H9 (cell line): ENCODE measurements at regions not wholly inside any gene's neighbourhood (a gene's known extent, or its start where the extent isn't known, plus 50 kb on each side); places are given as distances from the start of the nearest gene placed in this dataset.

Experiments
- DNase-seq: peaks from one replicate; pipeline ENCODE4 v3.0.0-alpha.2; 2017
- H2AFZ ChIP-seq: one replicate; pipeline ENCODE4 v1.6.1; 2013; ENCODE audit warnings: mild to moderate bottlenecking, low read length, control low read depth, moderate library complexity
- H2AK5ac ChIP-seq: 2 replicates; pipeline ENCODE4 v1.6.1; 2013; ENCODE audit warnings: low read length, control low read depth, mixed read lengths; ENCODE audit not compliant: insufficient read length
- H2BK120ac ChIP-seq: one replicate; pipeline ENCODE4 v1.6.1; 2013; ENCODE audit warnings: low read depth, mild to moderate bottlenecking, low read length, control low read depth, inconsistent platforms; ENCODE audit not compliant: poor library complexity, severe bottlenecking
- H2BK12ac ChIP-seq: 2 replicates; pipeline ENCODE4 v1.6.1; 2013; ENCODE audit warnings: low read length, control low read depth, mixed read lengths, low read depth; ENCODE audit not compliant: insufficient read length
- H2BK15ac ChIP-seq: 2 replicates; pipeline ENCODE4 v1.6.1; 2013; ENCODE audit warnings: low read depth, low read length, control low read depth
- H2BK20ac ChIP-seq: one replicate; pipeline ENCODE4 v1.6.1; 2013; ENCODE audit warnings: low read depth, mild to moderate bottlenecking, low read length, control low read depth, inconsistent platforms; ENCODE audit not compliant: poor library complexity, severe bottlenecking
- H2BK5ac ChIP-seq: 2 replicates; pipeline ENCODE4 v1.6.1; 2013; ENCODE audit warnings: low read length, control low read depth, mixed read lengths; ENCODE audit not compliant: insufficient read length
- H3K14ac ChIP-seq: 2 replicates; pipeline ENCODE4 v1.6.1; 2013; ENCODE audit warnings: low read length, control low read depth; ENCODE audit not compliant: insufficient read depth
- H3K18ac ChIP-seq: 2 replicates; pipeline ENCODE4 v1.6.1; 2013; ENCODE audit warnings: low read depth, mild to moderate bottlenecking, mixed read lengths, low read length, control low read depth; ENCODE audit not compliant: insufficient read length
- H3K23ac ChIP-seq: 2 replicates; pipeline ENCODE4 v1.6.1; 2013; ENCODE audit warnings: low read length, control low read depth, mixed read lengths, low read depth; ENCODE audit not compliant: insufficient read length
- H3K23me2 ChIP-seq: 2 replicates; pipeline ENCODE4 v1.6.1; 2013; ENCODE audit warnings: low read depth, mild to moderate bottlenecking, mixed read lengths, low read length, control low read depth; ENCODE audit not compliant: insufficient read length, poor library complexity, severe bottlenecking
- H3K27ac ChIP-seq: 2 replicates; pipeline ENCODE4 v1.5.1; 2013; ENCODE audit warnings: low read length, control low read depth, mixed read lengths, low read depth; ENCODE audit not compliant: insufficient read length
- H3K27me3 ChIP-seq: 2 replicates; pipeline ENCODE4 v1.6.1; 2013; ENCODE audit warnings: low read length, control low read depth, inconsistent platforms; ENCODE audit not compliant: insufficient read depth
- H3K4ac ChIP-seq: 2 replicates; pipeline ENCODE4 v1.6.1; 2013; ENCODE audit warnings: low read depth, mild to moderate bottlenecking, control low read depth, inconsistent platforms, low read length, moderate library complexity
- H3K4me1 ChIP-seq: 2 replicates; pipeline ENCODE4 v1.6.1; 2013; ENCODE audit warnings: low read length, control low read depth, inconsistent platforms; ENCODE audit not compliant: insufficient read depth
- H3K4me2 ChIP-seq: 2 replicates; pipeline ENCODE4 v1.6.1; 2013; ENCODE audit warnings: low read length, control low read depth, mixed read lengths; ENCODE audit not compliant: insufficient read length, insufficient read depth
- H3K56ac ChIP-seq: 2 replicates; pipeline ENCODE4 v1.6.1; 2013; ENCODE audit warnings: low read depth, mild to moderate bottlenecking, mixed read lengths, low read length, control low read depth; ENCODE audit not compliant: insufficient read length
- H3K79me1 ChIP-seq: 2 replicates; pipeline ENCODE4 v1.6.1; 2013; ENCODE audit warnings: low read depth, mild to moderate bottlenecking, moderate library complexity, low read length, control low read depth, inconsistent platforms; ENCODE audit not compliant: insufficient read depth, poor library complexity, severe bottlenecking
- H3K79me2 ChIP-seq: 2 replicates; pipeline ENCODE4 v1.6.1; 2013; ENCODE audit warnings: low read length, control low read depth, inconsistent platforms; ENCODE audit not compliant: insufficient read depth
- H3K9ac ChIP-seq: 2 replicates; pipeline ENCODE4 v1.6.1; 2013; ENCODE audit warnings: low read length, control low read depth, mixed read lengths; ENCODE audit not compliant: insufficient read length; ENCODE audit errors: extremely low read depth
- H3K9me3 ChIP-seq: one replicate; pipeline ENCODE4 v1.6.1; 2013; ENCODE audit warnings: low read depth, low read length, inconsistent platforms; ENCODE audit not compliant: control insufficient read depth
- H3T11ph ChIP-seq: one replicate; pipeline ENCODE4 v1.6.1; 2013; ENCODE audit warnings: mild to moderate bottlenecking, low read length, control low read depth, inconsistent platforms
- H4K20me1 ChIP-seq: one replicate; pipeline ENCODE4 v1.6.1; 2013; ENCODE audit not compliant: control insufficient read depth, insufficient read length, insufficient read depth
- H4K5ac ChIP-seq: 2 replicates; pipeline ENCODE4 v1.6.1; 2013; ENCODE audit warnings: low read depth, mild to moderate bottlenecking, mixed read lengths, low read length, control low read depth; ENCODE audit not compliant: insufficient read length
- H4K8ac ChIP-seq: replicated peaks from 2 replicates; pipeline ENCODE4 v1.6.1; 2013; ENCODE audit warnings: low read length, control low read depth, mixed read lengths, low read depth; ENCODE audit not compliant: insufficient read length
- H4K91ac ChIP-seq: 2 replicates; pipeline ENCODE4 v1.6.1; 2013; ENCODE audit warnings: low read depth, mild to moderate bottlenecking, moderate library complexity, mixed read lengths, low read length, control low read depth; ENCODE audit not compliant: insufficient read length
- H3K27ac Mint-ChIP-seq, 3 experiments: 2 replicates in 2 of 3; 3 replicates in 1 of 3; pipeline ENCODE4 v1.8.0; 2020 to 2021; ENCODE audit warnings: mixed read lengths in 3 of 3, mild to moderate bottlenecking in 1 of 3, moderate library complexity in 1 of 3
- H3K27me3 Mint-ChIP-seq: 2 replicates; pipeline ENCODE4 v1.8.0; 2021; ENCODE audit warnings: low read depth, mild to moderate bottlenecking, moderate library complexity, mixed read lengths
- H3K36me3 Mint-ChIP-seq, 3 experiments: 2 replicates in 2 of 3; 3 replicates in 1 of 3; pipeline ENCODE4 v1.8.0; 2020 to 2021; ENCODE audit warnings: low read depth in 3 of 3, mixed read lengths in 3 of 3; ENCODE audit not compliant: insufficient read depth in 1 of 3
- H3K4me1 Mint-ChIP-seq, 2 experiments: 2 replicates each; pipeline ENCODE4 v1.8.0; 2020; ENCODE audit warnings: mixed read lengths in 2 of 2
- H3K4me3 Mint-ChIP-seq, 2 experiments: 2 replicates in 1 of 2; 3 replicates in 1 of 2; pipeline ENCODE4 v1.8.0; 2020 to 2021; ENCODE audit warnings: mild to moderate bottlenecking in 2 of 2, mixed read lengths in 2 of 2, moderate library complexity in 1 of 2
- H3K9me3 Mint-ChIP-seq, 2 experiments: 2 replicates in 1 of 2; 3 replicates in 1 of 2; pipeline ENCODE4 v1.8.0; 2020; ENCODE audit warnings: mild to moderate bottlenecking in 2 of 2, mixed read lengths in 2 of 2, moderate library complexity in 1 of 2
- WGBS: extraction: QIAGEN DNeasy Blood & Tissue Kit; methylation state at CpG from one replicate; pipeline ENCODE4 v1.1.7; 2013; ENCODE audit warnings: missing lambda C conversion rate, low lambda C conversion rate, mixed read lengths; ENCODE audit not compliant: insufficient read length; ENCODE audit errors: extremely low coverage; 5-methylcytosine and 5-hydroxymethylcytosine counted together
- TF ChIP-seq, protein P1 (sequence below): fragments of 200-600 bp; sonication (generic); conservative IDR thresholded peaks from 3 replicates; pipeline ENCODE4 v1.8.0; 2021; ENCODE audit warnings: antibody characterized with exemption, mild to moderate bottlenecking

DNA sequence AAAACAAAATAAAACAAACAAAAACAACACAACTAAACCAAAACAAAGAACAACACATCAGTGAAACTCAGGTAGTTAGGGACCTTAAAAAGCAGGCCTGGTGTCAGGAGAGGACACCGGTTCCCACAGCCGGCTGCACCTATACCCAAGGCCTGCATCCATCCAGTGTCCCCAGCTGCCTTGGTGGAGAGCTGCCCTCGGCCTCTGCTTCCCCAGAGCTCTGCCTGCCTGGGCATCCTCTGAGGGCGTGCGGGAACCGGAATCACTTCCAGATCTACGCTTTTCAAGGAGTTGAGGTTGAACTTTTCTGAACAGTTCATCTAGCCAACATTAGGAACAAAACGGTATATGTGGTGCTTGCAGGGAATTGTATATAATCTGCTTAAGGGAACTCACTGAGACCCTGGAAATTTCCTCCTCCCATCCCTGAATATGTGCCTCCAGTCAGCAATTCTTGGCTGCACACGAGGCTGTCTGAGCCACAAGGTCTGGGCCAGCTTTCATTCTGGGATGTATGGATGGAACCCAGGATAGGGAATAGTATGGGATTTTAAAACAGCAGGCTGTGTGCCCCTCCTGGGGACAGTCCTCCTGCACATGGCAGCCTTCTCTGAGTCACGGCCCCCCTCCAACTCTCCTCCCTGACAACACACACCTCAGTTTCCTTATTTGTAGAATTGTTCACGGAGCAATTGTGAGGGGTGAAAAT is 319.0 kb upstream of the RTL1 start:
- no peak overlapping the region for H3T11ph ChIP-seq
- peaks cover 2% of the 10 kb centered on the region; the same call in 1 of the 2 replicates for H3K4me1 ChIP-seq
- H3K9me3 Mint-ChIP-seq = peaks cover 0 to 3% of the 10 kb centered on the region in 2 experiments; a peak in 4 of 5 replicates
- no peak overlapping the region for H3K4ac ChIP-seq
- H2BK120ac ChIP-seq = no peak overlapping the region
- no peak overlapping the region for H2AFZ ChIP-seq
- peak; percentile 27 for DNase-seq
- peak overlapping the region in 2 of 3 experiments; percentile 46 to 61; a peak in 1 of 7 replicates for H3K27ac Mint-ChIP-seq
- H3K23me2 ChIP-seq = no peaks in the 10 kb centered on the region
- peak overlapping the region in 1 of 2 experiments; percentile 16; a peak in 1 of 5 replicates for H3K4me3 Mint-ChIP-seq
- no peak overlapping the region for H3K23ac ChIP-seq
- H3K4me2 ChIP-seq = peak overlapping the region; percentile 16
- no peaks in the 10 kb centered on the region for H3K79me2 ChIP-seq
- no peaks in the 10 kb centered on the region for H3K27me3 ChIP-seq
- H3K27ac ChIP-seq = no peak overlapping the region
- peaks cover 0 to 4% (median 0%) of the 10 kb centered on the region in 3 experiments; a peak in 4 of 7 replicates for H3K36me3 Mint-ChIP-seq
- no peak overlapping the region for H2BK12ac ChIP-seq
- WGBS = no CpG with 5 or more reads among the region's 11 CpGs
- H3K14ac ChIP-seq = peak overlapping the region; percentile 11; the same call in 1 of the 2 replicates
- no peak overlapping the region for H3K56ac ChIP-seq
- H3K9me3 ChIP-seq = no peaks in the 10 kb centered on the region
- H4K91ac ChIP-seq = no peak overlapping the region
- no peak overlapping the region for H4K5ac ChIP-seq
- H2AK5ac ChIP-seq = no peak overlapping the region
- TF ChIP-seq, protein P1, sequence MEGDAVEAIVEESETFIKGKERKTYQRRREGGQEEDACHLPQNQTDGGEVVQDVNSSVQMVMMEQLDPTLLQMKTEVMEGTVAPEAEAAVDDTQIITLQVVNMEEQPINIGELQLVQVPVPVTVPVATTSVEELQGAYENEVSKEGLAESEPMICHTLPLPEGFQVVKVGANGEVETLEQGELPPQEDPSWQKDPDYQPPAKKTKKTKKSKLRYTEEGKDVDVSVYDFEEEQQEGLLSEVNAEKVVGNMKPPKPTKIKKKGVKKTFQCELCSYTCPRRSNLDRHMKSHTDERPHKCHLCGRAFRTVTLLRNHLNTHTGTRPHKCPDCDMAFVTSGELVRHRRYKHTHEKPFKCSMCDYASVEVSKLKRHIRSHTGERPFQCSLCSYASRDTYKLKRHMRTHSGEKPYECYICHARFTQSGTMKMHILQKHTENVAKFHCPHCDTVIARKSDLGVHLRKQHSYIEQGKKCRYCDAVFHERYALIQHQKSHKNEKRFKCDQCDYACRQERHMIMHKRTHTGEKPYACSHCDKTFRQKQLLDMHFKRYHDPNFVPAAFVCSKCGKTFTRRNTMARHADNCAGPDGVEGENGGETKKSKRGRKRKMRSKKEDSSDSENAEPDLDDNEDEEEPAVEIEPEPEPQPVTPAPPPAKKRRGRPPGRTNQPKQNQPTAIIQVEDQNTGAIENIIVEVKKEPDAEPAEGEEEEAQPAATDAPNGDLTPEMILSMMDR = no peak
- no peaks in the 10 kb centered on the region for H4K20me1 ChIP-seq
- H3K27me3 Mint-ChIP-seq = peaks cover 37% of the 10 kb centered on the region
- H3K9ac ChIP-seq = no peak overlapping the region
- H3K18ac ChIP-seq = no peak overlapping the region
- no peak overlapping the region for H2BK5ac ChIP-seq
- H3K4me1 Mint-ChIP-seq = peaks cover 30 to 35% of the 10 kb centered on the region in 2 experiments
- H4K8ac ChIP-seq = no peak overlapping the region
- H2BK20ac ChIP-seq = no peak overlapping the region
- no peaks in the 10 kb centered on the region for H3K79me1 ChIP-seq
- H2BK15ac ChIP-seq = no peak overlapping the region
